Fibroblast of the conjunctiva (primary cell): ENCODE measurements at regions not wholly inside any gene's neighbourhood (a gene's known extent, or its start where the extent isn't known, plus 50 kb on each side); places are given as distances from the start of the nearest gene placed in this dataset.

Source experiments
- DNase-seq: peaks from one replicate; pipeline ENCODE4 v3.0.0-alpha.2; 2010; ENCODE audit warnings: low read depth

DNA sequence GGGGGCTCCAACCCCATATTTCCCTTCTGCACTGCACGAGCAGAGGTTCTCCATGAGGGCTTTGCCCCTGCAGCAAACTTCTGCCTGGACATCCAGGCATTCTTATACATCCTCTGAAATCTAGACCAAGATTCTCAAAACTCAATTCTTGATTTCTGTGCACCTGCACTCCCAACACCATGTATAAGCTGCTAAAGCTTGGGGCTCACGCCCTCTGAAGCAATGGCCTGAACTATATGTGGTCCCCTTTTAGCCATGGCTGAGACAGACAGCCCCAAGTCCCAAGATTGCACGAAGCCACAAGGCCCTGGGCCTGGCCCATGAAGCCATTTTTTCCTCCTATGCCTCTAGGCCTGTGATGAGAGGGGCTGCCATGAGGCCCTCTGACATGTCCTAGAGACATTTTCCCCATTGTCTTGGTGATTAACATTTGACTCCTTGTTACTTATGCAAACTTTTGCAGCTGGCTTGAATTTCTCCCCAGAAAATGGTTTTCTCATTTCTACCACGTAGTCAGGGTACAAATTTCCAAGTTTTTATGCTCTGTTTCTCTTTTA, 468.0 kb upstream of the SLIT2 start:
- DNase-seq: no peak

DNA sequence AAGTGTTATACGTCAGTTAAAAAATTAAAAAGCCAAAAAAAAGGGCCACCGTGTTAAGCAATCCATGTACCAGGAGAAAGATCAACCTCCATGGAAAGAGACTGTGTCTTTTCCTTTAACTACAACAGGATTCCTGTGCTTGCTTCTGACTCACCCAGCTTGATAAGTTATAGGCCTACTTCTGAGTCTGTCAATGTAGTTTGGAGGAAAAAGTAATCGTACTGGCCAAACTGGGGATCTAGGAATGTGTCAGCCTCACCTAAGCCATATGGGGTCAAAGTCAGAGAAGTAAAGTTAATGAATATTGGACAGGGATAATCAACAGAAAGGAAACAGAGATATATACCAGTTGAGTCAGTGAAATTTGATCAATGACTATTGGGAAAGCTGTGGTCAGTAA, 470.8 kb upstream of the SLIT2 start:
- DNase-seq: no peak

DNA sequence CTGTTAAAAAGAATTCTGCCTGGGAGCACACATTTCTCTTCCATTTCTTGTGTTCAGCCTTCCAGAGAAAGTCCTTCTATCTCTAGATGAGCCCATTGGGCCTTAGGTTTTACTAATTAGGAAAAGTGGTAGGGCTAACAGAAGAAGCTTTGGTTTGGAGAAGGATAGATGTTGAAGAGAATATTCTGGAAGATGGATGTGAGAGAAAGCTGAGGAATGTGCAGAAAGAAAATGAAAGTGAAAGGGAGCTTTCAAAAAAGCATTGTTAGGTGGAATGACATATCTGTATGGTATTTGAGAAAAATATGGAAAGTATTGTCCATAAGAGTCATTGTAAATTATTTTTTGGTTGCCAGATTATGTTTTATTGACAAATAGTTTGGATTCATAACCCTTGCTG, 474.8 kb upstream of the SLIT2 start:
- no peak for DNase-seq

DNA sequence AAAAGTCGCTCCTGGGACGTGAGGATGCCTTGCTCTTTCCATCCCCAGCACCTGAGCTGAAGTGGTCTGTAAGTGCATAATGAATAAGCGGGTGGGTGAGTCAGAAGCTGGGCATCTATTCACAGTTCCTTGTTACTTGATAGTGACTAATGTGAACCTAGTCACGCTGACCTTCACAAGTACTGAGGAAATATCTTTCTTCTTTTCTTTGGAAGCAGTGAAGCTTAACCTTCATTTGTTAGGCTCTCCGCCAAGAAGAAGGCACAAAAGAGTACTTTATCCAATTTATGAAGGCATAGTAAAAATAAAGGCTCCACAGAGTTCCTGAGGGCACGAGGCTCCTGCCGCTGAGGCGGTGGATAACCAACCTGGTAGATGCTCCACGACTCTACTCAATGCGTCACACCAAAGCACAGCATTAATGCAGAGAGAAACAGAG, 475.7 kb upstream of the SLIT2 start:
- peak; percentile 52 for DNase-seq

DNA sequence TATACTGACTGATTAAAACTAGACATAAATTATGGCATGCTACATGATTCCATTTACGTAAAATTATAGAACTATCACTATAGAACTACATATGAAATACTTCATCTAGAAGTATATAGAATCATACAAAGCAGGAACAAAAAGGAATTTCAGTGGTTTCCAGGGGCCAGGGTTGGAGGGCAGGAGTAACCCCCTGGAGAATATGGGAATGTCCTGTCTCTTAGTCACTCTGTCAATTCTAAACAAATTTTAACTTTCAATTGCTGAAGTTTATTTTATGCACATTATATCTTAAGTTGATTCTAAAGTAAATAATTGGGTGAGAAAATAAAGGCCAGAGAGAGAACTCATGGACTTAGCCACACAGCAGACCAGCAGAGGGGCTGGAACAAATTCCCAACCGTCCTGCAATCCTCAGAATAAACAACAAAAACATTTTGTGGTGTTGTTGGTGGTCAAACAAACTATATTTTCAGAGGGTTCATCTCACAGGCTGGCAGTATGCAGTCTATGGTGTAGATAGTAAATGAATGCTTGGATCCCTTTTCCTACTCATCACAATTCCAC, 476.9 kb upstream of the SLIT2 start:
- no peak for DNase-seq

DNA sequence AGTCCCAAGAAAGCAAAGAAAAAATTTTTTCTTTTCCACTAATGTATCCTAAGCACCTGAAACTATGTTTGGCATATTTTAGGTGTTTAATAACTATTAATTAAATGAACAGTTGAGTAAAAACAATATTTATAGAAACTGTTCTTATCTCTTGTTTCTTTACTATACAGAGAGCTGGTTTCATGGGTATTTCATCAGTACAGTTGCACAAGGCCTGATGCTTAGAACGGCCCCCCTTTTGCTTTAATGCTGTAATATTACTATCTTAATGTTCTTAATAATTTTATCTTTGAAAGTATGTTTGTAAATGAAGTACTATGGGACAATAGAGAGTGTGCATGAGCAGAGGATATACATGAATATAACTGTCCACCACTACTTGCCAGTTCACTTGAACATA, 479.1 kb upstream of the SLIT2 start:
- no peak for DNase-seq

DNA sequence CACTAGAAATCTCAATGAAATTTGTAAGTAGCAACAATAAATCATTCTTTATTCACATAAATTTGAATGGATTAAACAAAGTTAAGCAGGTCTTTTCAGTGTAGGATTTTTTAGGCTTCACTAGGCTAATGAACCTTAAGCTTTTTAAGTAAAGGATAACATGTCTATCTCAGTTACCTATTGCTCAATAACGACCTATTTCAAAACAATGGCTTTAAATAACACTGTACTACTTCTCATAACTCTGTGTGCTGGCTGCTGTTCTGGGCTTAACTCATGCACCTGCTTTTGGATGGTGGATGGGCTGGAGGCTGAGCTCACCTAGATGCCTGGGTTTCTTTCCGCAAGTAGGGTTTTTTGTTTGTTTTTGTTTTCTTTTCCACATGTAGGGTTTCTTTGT, 495.0 kb upstream of the SLIT2 start:
- no peak for DNase-seq

DNA sequence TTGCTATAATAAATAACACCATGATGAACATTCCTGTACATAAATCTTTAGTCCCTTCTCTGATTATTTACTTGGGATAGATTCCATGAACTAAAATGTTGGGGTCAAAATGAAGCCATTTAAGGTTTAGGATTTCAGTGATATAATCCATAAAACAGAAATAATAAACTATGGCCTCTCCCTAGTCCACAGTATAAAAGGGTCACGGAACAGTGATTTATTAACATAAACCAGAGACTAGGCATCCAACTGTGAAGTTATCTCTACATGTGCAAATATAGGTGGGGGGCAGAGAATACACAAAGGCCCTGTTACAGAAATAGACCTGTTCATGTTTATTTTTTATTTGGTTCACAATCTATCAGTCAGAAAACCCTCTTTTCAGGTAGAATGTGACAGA, 499.1 kb upstream of the SLIT2 start:
- no peak for DNase-seq

DNA sequence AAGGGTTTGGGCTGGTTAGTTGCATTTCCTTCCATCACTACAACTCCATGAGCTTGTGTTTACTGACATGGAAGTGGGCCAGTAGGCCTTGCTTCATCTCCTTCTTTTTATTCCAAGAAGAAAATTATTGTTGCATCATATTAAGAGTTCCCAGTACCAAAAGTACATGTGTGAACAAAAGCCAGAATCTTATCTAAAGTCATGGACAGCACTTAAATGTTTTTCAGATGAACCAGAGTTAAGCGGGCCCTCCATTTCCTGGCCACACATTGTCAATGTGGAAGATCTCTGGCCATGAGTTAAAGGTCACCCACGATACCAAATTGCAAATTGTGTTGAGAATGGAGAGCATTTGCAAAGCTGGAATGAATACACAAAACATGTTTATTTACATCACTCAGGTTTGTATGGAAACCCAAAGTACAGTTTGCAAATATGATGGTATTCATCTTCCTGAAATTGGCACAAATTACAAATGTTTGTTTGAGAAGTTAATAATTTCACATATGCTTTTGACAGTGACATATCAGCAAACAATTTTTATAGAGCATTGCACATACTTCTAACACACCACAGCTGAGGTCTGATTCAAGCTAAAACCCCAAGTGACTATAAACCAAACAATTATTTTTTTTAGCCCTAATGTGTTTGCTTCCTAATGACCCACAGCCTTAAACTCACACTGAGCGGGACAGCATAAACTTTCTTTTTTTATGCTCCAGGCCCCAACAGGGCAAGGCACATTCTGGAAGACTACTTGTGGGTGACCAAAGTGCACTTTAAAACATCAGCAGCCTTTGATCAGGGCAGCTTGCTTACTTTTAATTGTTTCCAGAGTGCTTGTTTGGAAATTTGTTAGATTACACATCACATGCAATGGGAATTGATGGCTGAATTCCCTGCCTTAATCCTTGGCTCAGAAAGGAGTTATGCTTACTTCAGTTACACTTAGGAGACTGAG, 502.9 kb upstream of the SLIT2 start:
- peak; percentile 92 for DNase-seq

DNA sequence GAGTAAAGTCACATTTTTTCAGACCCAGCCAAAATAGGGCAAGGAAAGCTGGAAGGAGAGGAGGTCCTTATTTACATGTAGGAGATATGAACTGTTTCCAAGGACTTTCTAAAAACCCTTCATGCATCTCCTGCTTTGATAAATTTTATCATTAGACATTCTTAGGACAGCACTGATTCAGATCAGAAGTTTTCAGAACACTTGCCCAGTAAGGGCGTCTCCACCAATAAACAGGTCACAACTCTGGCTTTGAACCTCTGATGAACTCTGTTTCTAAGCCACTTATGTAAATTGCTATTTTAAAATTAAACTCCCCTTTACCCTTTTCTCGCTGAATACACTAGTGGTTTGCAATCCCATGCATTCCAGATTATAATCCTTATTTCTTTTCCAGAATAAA, 505.3 kb upstream of the SLIT2 start:
- DNase-seq: no peak

DNA sequence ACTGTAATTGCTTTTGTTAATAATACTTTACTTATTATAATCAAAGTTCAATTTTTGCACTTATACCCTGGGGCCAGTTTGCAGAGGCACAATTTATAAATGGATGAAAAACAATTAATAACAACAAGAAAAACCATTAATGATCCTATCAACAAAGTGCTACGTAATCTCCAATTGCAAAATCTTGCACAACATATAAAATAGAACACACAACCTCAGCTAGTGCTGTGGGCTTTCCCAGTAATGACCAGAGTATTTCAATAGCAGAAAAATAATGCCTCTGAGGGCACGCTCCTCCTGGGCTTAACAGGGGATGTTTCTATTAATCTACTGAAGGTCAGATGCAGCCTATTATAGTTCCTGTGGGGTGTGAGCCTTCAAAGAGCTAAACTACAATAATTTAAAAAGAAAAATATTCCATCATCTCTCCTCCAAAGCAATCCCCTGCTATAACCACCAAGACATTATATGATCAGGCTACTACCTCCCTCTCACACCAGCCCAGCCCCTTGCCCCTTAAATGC, 508.5 kb upstream of the SLIT2 start:
- DNase-seq: no peak

DNA sequence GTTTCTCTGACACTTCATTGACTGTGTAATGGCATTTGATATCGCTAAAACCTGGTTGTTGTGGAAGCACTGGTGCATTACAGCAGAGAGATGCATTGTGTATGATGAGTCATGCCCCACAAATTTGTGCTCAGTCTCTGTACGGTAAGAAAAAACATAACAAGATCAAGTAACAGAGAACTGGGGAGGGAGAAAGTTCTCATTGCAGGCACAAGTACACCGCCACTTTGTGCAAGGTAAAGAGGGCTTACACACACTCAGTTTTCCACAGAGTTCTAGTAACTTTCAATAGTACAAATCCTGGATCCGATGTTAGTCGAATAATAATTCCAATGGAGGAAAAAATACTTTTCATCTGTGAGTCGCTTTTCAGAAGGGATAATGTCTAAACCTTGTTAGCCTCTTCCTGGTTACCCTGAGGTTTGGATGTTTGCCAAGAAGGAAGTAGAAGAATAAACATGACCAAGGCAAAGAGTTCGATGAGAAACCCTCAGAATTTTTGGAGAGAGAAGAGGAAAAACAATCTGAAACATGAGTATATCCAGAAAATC, 512.5 kb upstream of the SLIT2 start:
- DNase-seq: peak; percentile 88

DNA sequence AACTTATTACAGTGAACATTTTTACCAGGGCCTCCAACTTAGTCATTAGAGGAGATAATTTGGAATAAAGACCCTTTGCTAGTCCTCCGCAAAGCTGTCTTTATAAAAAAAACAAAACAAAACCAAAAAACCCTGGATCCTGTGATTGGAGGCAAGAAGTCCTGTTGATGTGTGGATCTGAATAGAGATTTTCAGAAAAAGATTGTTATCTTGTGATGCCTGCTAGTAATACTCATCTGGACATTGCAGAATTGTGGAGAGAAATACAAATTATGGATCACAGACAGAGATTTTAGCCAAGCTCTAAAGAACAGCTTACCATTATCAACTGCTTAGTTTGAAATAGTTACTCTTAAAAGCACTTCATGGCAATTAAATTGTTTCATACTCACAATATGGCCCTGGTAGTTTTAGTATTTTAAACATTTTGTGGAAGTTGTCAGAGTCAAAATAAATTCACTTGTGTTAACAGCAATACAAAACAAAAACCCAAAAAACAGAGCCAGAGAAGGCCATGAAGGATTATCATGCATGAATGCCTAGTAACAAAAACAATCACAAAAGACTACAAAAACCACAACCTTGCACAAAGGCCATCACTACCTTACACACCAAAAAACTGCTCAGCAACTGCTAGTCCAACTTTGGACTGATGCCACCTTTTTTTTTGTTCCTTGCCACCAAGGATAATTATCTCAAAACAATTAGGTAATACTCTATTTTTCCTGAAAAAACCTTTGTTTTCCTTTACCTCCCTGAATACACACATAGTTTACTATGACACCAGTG, 514.5 kb upstream of the SLIT2 start:
- no peak for DNase-seq

DNA sequence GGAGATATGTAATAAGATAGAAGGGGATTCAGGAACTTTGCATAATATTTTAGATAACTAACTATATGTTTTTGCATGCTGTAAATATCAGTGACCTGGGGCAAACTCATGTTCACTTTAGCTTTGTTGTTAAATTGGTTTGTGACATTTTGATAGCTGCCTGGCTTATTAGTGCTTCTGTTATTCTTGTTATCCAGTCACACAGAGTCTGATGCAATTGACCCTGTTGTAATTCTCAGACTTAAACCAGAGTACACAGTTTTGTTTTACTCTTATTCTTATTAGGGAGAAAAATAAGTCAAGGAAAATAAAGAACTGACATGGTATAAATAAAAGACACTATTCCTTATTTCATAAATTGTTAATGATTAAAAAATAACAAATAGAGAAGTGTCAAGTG, 516.7 kb upstream of the SLIT2 start:
- DNase-seq: peak; percentile 18

DNA sequence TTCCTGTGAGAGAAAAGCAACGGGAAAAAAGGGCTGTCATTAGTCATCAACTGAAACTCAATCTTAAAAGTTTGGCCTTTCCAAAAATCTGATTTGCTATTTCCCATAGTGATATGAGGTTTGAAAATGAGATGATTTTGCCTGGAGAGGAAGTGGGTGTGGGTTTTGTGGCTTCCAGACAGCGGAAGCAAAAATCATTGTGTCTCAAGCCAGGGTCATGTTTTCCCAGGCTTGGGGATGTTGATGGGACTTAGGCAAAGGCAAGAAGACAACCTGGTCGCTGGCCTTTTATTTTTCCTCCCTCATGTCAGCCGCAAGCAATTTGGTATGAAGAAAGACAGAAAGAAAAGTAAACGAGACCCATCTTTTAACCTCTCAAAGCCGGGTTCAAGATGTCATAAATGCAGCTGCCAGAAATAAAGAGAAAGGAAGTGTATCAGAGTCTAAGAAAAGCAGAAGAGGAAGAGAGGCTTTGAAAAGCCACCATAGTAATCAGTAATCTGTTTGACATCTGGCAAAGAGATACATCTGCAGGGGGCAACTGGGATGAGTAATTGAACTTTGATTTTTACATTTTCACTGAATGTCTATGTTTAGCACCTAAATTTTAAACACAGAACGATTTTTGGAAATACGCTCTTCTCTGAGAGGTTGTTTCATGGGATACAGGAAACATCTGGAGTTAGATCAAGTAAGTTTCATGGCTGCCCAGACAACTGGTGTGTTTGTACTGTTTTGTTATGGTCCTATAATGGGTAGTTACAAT, 521.6 kb upstream of the SLIT2 start:
- no peak for DNase-seq

DNA sequence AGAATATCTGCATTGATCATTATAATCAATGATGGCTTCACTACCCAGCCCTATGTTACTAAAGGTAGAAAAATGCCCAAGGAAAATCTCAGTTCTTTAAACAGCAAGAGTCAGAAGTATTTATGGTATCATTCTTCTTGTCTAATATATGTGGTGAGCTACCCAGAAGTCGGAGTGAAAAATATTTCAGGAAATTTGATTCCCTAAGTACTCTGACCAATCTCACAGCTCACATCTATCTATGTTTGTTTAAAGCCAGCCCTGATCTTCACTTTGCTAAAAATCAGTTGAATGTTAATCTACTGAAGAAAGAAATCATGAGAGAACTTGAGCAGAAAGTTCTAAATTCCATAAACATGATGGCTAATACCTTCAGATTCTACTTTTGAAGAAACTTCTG, 522.9 kb upstream of the SLIT2 start:
- DNase-seq: no peak

DNA sequence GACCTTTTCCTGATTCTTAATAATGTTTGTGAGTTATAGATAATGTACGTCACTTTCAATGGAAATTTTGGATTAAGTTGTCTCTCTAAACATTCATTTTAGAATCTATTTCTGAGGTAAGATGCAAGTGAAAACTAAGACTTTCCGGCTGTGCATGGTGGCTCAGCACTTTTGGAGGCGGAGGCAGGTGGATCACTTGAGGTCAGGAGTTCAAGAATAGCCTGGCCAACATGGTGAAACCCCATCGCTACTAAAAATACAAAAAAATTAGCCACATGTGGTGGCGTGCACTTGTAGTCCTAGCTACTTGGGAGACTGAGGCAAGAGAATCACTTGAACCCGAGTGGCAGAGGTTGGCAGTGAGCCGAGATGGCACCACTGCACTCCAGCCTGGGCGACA, 524.6 kb upstream of the SLIT2 start:
- no peak for DNase-seq

DNA sequence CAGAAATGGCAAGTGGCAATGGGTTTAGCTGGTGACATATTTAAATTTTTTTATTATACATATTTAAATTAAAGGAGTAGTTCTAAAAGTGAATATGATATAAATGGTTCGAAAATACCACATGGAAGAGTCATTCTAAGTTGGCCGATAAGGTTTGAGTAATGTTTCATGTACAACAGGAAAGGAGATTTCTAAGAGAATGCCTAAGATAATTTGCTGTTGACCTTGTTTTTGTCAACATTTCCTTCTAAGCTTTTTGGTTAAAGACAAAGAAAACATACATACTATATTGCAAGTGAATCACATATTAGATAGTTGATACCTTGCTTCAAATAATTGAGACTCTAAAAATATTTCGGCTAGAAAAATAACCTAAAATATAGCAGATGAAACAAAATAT, 526.6 kb upstream of the SLIT2 start:
- no peak for DNase-seq

DNA sequence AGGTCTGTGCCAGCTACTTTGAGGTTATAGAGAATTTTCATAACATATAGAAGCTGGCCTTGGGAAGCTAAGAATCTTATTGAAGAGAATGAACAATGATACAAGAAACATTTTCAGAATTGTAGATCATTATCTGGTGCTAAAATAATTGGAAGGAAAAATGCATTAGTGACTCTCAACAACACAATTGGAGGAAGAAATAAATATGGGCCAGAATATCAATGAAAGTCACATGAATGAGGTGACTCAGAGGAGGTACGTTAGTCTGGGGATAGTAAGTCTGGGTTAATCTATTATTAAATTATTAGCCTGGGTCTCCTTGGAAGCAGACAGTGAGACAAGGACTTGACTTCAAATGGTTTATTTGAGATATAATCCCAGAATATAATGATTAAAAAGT, 529.3 kb upstream of the SLIT2 start:
- DNase-seq: no peak

DNA sequence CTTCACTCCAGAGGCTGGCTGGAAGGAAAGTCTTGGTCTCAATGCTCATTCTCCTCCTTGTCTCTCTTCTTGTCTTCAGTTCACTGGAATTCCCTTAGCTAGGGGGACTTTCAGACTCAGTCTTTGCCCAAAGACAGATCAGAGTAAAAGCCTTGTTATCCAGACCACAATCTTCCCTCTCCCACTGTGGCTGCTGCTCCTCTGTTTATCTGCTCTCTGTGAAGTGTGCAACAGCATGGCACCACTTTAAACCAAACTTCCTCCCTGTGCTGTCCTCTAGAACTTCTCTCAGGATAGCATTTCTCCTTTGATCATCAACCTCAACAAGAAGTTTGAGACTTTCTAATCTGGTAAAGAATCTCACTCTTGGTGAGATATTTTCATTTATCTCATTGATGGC, 530.1 kb upstream of the SLIT2 start:
- no peak for DNase-seq

DNA sequence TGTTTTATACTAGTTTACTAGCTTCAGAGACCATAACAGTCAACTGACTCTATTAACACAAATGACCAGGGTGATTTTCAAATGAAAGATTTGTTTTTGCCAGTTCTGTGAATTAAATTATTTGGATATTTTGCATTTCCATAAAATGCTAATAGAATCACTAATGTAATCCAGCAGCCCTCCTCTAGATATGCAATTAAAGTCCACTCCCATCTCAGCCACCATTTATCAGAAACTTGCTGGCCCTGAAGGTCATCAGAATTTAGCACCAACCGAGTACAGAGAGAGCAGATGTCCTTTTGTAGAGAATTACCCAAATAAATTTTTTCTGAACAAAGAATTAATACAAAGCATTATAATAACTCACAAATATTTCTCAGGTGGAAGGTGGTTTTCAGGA, 531.1 kb upstream of the SLIT2 start:
- no peak for DNase-seq
